H9 (cell line): ENCODE measurements at regions not wholly inside any gene's neighbourhood (a gene's known extent, or its start where the extent isn't known, plus 50 kb on each side); places are given as distances from the start of the nearest gene placed in this dataset.

Experiments used
- DNase-seq: peaks from one replicate; pipeline ENCODE4 v3.0.0-alpha.2; 2017
- H2AFZ ChIP-seq: one replicate; pipeline ENCODE4 v1.6.1; 2013; ENCODE audit warnings: mild to moderate bottlenecking, low read length, control low read depth, moderate library complexity
- H2AK5ac ChIP-seq: 2 replicates; pipeline ENCODE4 v1.6.1; 2013; ENCODE audit warnings: low read length, control low read depth, mixed read lengths; ENCODE audit not compliant: insufficient read length
- H2BK120ac ChIP-seq: one replicate; pipeline ENCODE4 v1.6.1; 2013; ENCODE audit warnings: low read depth, mild to moderate bottlenecking, low read length, control low read depth, inconsistent platforms; ENCODE audit not compliant: poor library complexity, severe bottlenecking
- H2BK12ac ChIP-seq: 2 replicates; pipeline ENCODE4 v1.6.1; 2013; ENCODE audit warnings: low read length, control low read depth, mixed read lengths, low read depth; ENCODE audit not compliant: insufficient read length
- H2BK15ac ChIP-seq: 2 replicates; pipeline ENCODE4 v1.6.1; 2013; ENCODE audit warnings: low read depth, low read length, control low read depth
- H2BK20ac ChIP-seq: one replicate; pipeline ENCODE4 v1.6.1; 2013; ENCODE audit warnings: low read depth, mild to moderate bottlenecking, low read length, control low read depth, inconsistent platforms; ENCODE audit not compliant: poor library complexity, severe bottlenecking
- H2BK5ac ChIP-seq: 2 replicates; pipeline ENCODE4 v1.6.1; 2013; ENCODE audit warnings: low read length, control low read depth, mixed read lengths; ENCODE audit not compliant: insufficient read length
- H3K14ac ChIP-seq: 2 replicates; pipeline ENCODE4 v1.6.1; 2013; ENCODE audit warnings: low read length, control low read depth; ENCODE audit not compliant: insufficient read depth
- H3K18ac ChIP-seq: 2 replicates; pipeline ENCODE4 v1.6.1; 2013; ENCODE audit warnings: low read depth, mild to moderate bottlenecking, mixed read lengths, low read length, control low read depth; ENCODE audit not compliant: insufficient read length
- H3K23ac ChIP-seq: 2 replicates; pipeline ENCODE4 v1.6.1; 2013; ENCODE audit warnings: low read length, control low read depth, mixed read lengths, low read depth; ENCODE audit not compliant: insufficient read length
- H3K23me2 ChIP-seq: 2 replicates; pipeline ENCODE4 v1.6.1; 2013; ENCODE audit warnings: low read depth, mild to moderate bottlenecking, mixed read lengths, low read length, control low read depth; ENCODE audit not compliant: insufficient read length, poor library complexity, severe bottlenecking
- H3K27ac ChIP-seq: 2 replicates; pipeline ENCODE4 v1.5.1; 2013; ENCODE audit warnings: low read length, control low read depth, mixed read lengths, low read depth; ENCODE audit not compliant: insufficient read length
- H3K27me3 ChIP-seq: 2 replicates; pipeline ENCODE4 v1.6.1; 2013; ENCODE audit warnings: low read length, control low read depth, inconsistent platforms; ENCODE audit not compliant: insufficient read depth
- H3K4ac ChIP-seq: 2 replicates; pipeline ENCODE4 v1.6.1; 2013; ENCODE audit warnings: low read depth, mild to moderate bottlenecking, control low read depth, inconsistent platforms, low read length, moderate library complexity
- H3K4me1 ChIP-seq: 2 replicates; pipeline ENCODE4 v1.6.1; 2013; ENCODE audit warnings: low read length, control low read depth, inconsistent platforms; ENCODE audit not compliant: insufficient read depth
- H3K4me2 ChIP-seq: 2 replicates; pipeline ENCODE4 v1.6.1; 2013; ENCODE audit warnings: low read length, control low read depth, mixed read lengths; ENCODE audit not compliant: insufficient read length, insufficient read depth
- H3K56ac ChIP-seq: 2 replicates; pipeline ENCODE4 v1.6.1; 2013; ENCODE audit warnings: low read depth, mild to moderate bottlenecking, mixed read lengths, low read length, control low read depth; ENCODE audit not compliant: insufficient read length
- H3K79me1 ChIP-seq: 2 replicates; pipeline ENCODE4 v1.6.1; 2013; ENCODE audit warnings: low read depth, mild to moderate bottlenecking, moderate library complexity, low read length, control low read depth, inconsistent platforms; ENCODE audit not compliant: insufficient read depth, poor library complexity, severe bottlenecking
- H3K79me2 ChIP-seq: 2 replicates; pipeline ENCODE4 v1.6.1; 2013; ENCODE audit warnings: low read length, control low read depth, inconsistent platforms; ENCODE audit not compliant: insufficient read depth
- H3K9ac ChIP-seq: 2 replicates; pipeline ENCODE4 v1.6.1; 2013; ENCODE audit warnings: low read length, control low read depth, mixed read lengths; ENCODE audit not compliant: insufficient read length; ENCODE audit errors: extremely low read depth
- H3K9me3 ChIP-seq: one replicate; pipeline ENCODE4 v1.6.1; 2013; ENCODE audit warnings: low read depth, low read length, inconsistent platforms; ENCODE audit not compliant: control insufficient read depth
- H3T11ph ChIP-seq: one replicate; pipeline ENCODE4 v1.6.1; 2013; ENCODE audit warnings: mild to moderate bottlenecking, low read length, control low read depth, inconsistent platforms
- H4K20me1 ChIP-seq: one replicate; pipeline ENCODE4 v1.6.1; 2013; ENCODE audit not compliant: control insufficient read depth, insufficient read length, insufficient read depth
- H4K5ac ChIP-seq: 2 replicates; pipeline ENCODE4 v1.6.1; 2013; ENCODE audit warnings: low read depth, mild to moderate bottlenecking, mixed read lengths, low read length, control low read depth; ENCODE audit not compliant: insufficient read length
- H4K8ac ChIP-seq: replicated peaks from 2 replicates; pipeline ENCODE4 v1.6.1; 2013; ENCODE audit warnings: low read length, control low read depth, mixed read lengths, low read depth; ENCODE audit not compliant: insufficient read length
- H4K91ac ChIP-seq: 2 replicates; pipeline ENCODE4 v1.6.1; 2013; ENCODE audit warnings: low read depth, mild to moderate bottlenecking, moderate library complexity, mixed read lengths, low read length, control low read depth; ENCODE audit not compliant: insufficient read length
- H3K27ac Mint-ChIP-seq, 3 experiments: 2 replicates in 2 of 3; 3 replicates in 1 of 3; pipeline ENCODE4 v1.8.0; 2020 to 2021; ENCODE audit warnings: mixed read lengths in 3 of 3, mild to moderate bottlenecking in 1 of 3, moderate library complexity in 1 of 3
- H3K27me3 Mint-ChIP-seq: 2 replicates; pipeline ENCODE4 v1.8.0; 2021; ENCODE audit warnings: low read depth, mild to moderate bottlenecking, moderate library complexity, mixed read lengths
- H3K36me3 Mint-ChIP-seq, 3 experiments: 2 replicates in 2 of 3; 3 replicates in 1 of 3; pipeline ENCODE4 v1.8.0; 2020 to 2021; ENCODE audit warnings: low read depth in 3 of 3, mixed read lengths in 3 of 3; ENCODE audit not compliant: insufficient read depth in 1 of 3
- H3K4me1 Mint-ChIP-seq, 2 experiments: 2 replicates each; pipeline ENCODE4 v1.8.0; 2020; ENCODE audit warnings: mixed read lengths in 2 of 2
- H3K4me3 Mint-ChIP-seq, 2 experiments: 2 replicates in 1 of 2; 3 replicates in 1 of 2; pipeline ENCODE4 v1.8.0; 2020 to 2021; ENCODE audit warnings: mild to moderate bottlenecking in 2 of 2, mixed read lengths in 2 of 2, moderate library complexity in 1 of 2
- H3K9me3 Mint-ChIP-seq, 2 experiments: 2 replicates in 1 of 2; 3 replicates in 1 of 2; pipeline ENCODE4 v1.8.0; 2020; ENCODE audit warnings: mild to moderate bottlenecking in 2 of 2, mixed read lengths in 2 of 2, moderate library complexity in 1 of 2
- CTCF ChIP-seq: fragments of 200-600 bp; sonication (generic); conservative IDR thresholded peaks from 3 replicates; pipeline ENCODE4 v1.8.0; 2021; ENCODE audit warnings: antibody characterized with exemption, mild to moderate bottlenecking
- WGBS: extraction: QIAGEN DNeasy Blood & Tissue Kit; methylation state at CpG from one replicate; pipeline ENCODE4 v1.1.7; 2013; ENCODE audit warnings: missing lambda C conversion rate, low lambda C conversion rate, mixed read lengths; ENCODE audit not compliant: insufficient read length; ENCODE audit errors: extremely low coverage; 5-methylcytosine and 5-hydroxymethylcytosine counted together

DNA sequence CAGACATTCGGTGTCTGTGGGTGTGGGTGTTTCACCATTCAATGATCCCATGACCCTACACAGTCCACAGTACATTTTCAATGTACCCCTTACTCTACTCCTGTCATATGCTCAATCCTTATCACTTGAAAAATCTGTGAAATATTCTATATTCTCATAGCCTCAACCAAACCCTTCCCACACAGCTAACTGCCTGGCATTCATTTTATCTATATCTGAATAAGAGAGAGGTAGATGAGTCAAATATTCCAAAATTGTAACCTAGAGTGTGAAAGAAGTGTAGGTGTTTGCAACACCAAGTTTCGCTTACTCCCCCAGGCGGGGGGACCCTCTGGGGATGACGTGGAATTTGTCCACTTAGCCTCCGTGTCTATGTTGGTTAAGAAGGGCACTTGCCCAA lies 354.8 kb downstream of the ETS1 start:
- H3K18ac ChIP-seq: no peak overlapping the region
- Mint-ChIP-seq H3K9me3 (no peaks in the 10 kb centered on the region), H3K4me3 (no peak overlapping the region), H3K27me3 (no peaks in the 10 kb centered on the region), H3K4me1 (peaks cover 5 to 10% of the 10 kb centered on the region in 2 experiments; a peak in 3 of 4 replicates), H3K36me3 (no peaks in the 10 kb centered on the region), H3K27ac (no peak overlapping the region)
- TF ChIP-seq CTCF: no peak
- no peaks in the 10 kb centered on the region for H3K79me1 ChIP-seq
- H3K23me2 ChIP-seq: no peaks in the 10 kb centered on the region
- H2BK120ac ChIP-seq: no peak overlapping the region
- no peak overlapping the region for H3K4ac ChIP-seq
- H3K9ac ChIP-seq: no peak overlapping the region
- H2AK5ac ChIP-seq: no peak overlapping the region
- H2AFZ ChIP-seq: no peak overlapping the region
- H3K27ac ChIP-seq: no peak overlapping the region
- H2BK12ac ChIP-seq: no peak overlapping the region
- WGBS: no CpG with 5 or more reads among the region's 5 CpGs
- no peak overlapping the region for H2BK5ac ChIP-seq
- H3K79me2 ChIP-seq: no peaks in the 10 kb centered on the region
- H3K4me1 ChIP-seq: no peaks in the 10 kb centered on the region
- no peaks in the 10 kb centered on the region for H3K27me3 ChIP-seq
- H3K23ac ChIP-seq: no peak overlapping the region
- H3K56ac ChIP-seq: no peak overlapping the region
- no peak overlapping the region for H4K8ac ChIP-seq
- H4K5ac ChIP-seq: no peak overlapping the region
- no peak overlapping the region for H3K14ac ChIP-seq
- no peak overlapping the region for H2BK20ac ChIP-seq
- no peak overlapping the region for H3T11ph ChIP-seq
- DNase-seq: no peak
- no peaks in the 10 kb centered on the region for H3K9me3 ChIP-seq
- H3K4me2 ChIP-seq: no peak overlapping the region
- H4K20me1 ChIP-seq: no peaks in the 10 kb centered on the region
- H2BK15ac ChIP-seq: no peak overlapping the region
- H4K91ac ChIP-seq: no peak overlapping the region
